GM19023 (cell line): ENCODE measurements at regions not wholly inside any gene's neighbourhood (a gene's known extent, or its start where the extent isn't known, plus 50 kb on each side); places are given as distances from the start of the nearest gene placed in this dataset.
"Not testable (repeated sequence)": the region's sequence is repeated elsewhere in the genome, so short reads cannot be mapped to it uniquely, and the experiment has no call there.

Source experiments
- ATAC-seq: cut with Tn5 transposase; IDR thresholded peaks from one replicate; pipeline ENCODE4 v1.9.1; 2021; ENCODE audit warnings: mild to moderate bottlenecking, moderate library complexity; ENCODE audit not compliant: unreplicated experiment

- ATAC-seq: no peak
Observed at GRCh38 chr7:9200626-9201025, 767.2 kb downstream of the NXPH1 start.

- no peak for ATAC-seq
Observed at GRCh38 chr7:9201928-9202327, 768.5 kb downstream of the NXPH1 start.

GRCh38 chr7:9204571-9204970 is 771.2 kb downstream of the NXPH1 start:
- no peak for ATAC-seq

- ATAC-seq: no peak
Observed at GRCh38 chr7:9210114-9210513, 776.7 kb downstream of the NXPH1 start.

- no peak for ATAC-seq
Observed at GRCh38 chr7:9217204-9217603, 783.8 kb downstream of the NXPH1 start.

GRCh38 chr7:9226500-9226899 is 793.1 kb downstream of the NXPH1 start:
- no peak for ATAC-seq

GRCh38 chr7:9231630-9232121 is 798.3 kb downstream of the NXPH1 start:
- ATAC-seq: no peak

- ATAC-seq: no peak
Observed at GRCh38 chr7:9240001-9240400, 806.6 kb downstream of the NXPH1 start.

GRCh38 chr7:9241826-9242225 is 808.4 kb downstream of the NXPH1 start:
- no peak for ATAC-seq

GRCh38 chr7:9242636-9243035 is 809.2 kb downstream of the NXPH1 start:
- ATAC-seq: no peak

- no peak for ATAC-seq
Observed at GRCh38 chr7:9250876-9251275, 817.5 kb downstream of the NXPH1 start.

GRCh38 chr7:9264395-9264794 is 831.0 kb downstream of the NXPH1 start:
- ATAC-seq: no peak

- ATAC-seq: no peak
Observed at GRCh38 chr7:9280088-9280487, 846.7 kb downstream of the NXPH1 start.

- ATAC-seq: no peak
Observed at GRCh38 chr7:9283246-9283645, 849.8 kb downstream of the NXPH1 start.

- no peak for ATAC-seq
Observed at GRCh38 chr7:9302436-9302835, 869.0 kb downstream of the NXPH1 start.

- no peak for ATAC-seq
Observed at GRCh38 chr7:9307131-9307530, 873.7 kb downstream of the NXPH1 start.

- ATAC-seq: no peak
Observed at GRCh38 chr7:9324513-9324912, 891.1 kb downstream of the NXPH1 start.

- ATAC-seq: no peak
Observed at GRCh38 chr7:9328296-9328695, 894.9 kb downstream of the NXPH1 start.

GRCh38 chr7:9349625-9350024 is 916.2 kb downstream of the NXPH1 start:
- no peak for ATAC-seq

- no peak for ATAC-seq
Observed at GRCh38 chr7:9391221-9391620, 957.8 kb downstream of the NXPH1 start.

- ATAC-seq: no peak
Observed at GRCh38 chr7:9391984-9392383, 958.6 kb downstream of the NXPH1 start.

- not testable (repeated sequence) for ATAC-seq
Observed at GRCh38 chr7:9404386-9404785, 971.0 kb downstream of the NXPH1 start.

GRCh38 chr7:9407816-9408215 is 974.4 kb downstream of the NXPH1 start:
- ATAC-seq: no peak

GRCh38 chr7:9453521-9453920 is 1020.1 kb downstream of the NXPH1 start:
- ATAC-seq: no peak
